IMR-90 (cell line): ENCODE measurements at regions not wholly inside any gene's neighbourhood (a gene's known extent, or its start where the extent isn't known, plus 50 kb on each side); places are given as distances from the start of the nearest gene placed in this dataset.
A peak's percentile ranks its signal among the peaks of the same experiment; 100 is the strongest.

Experiments
- ATAC-seq: fragments of 200-7000 bp; cut with Tn5 transposase; 2 replicates; pipeline ENCODE4 v1.9.1; 2020; ENCODE audit warnings: low read depth, mild to moderate bottlenecking, moderate library complexity
- BruUV-seq: library from RNA; stranded (reverse); fragments of 400-500 nt; replicated peaks from 2 replicates; lab custom pipeline; 2021; lab: Mats Ljungman, UMichigan
- CTCF ChIA-PET: fragments of 300-600 bp; formaldehyde crosslinking; extraction: SDS; loops from one replicate; lab custom pipeline; 2021; ENCODE audit warnings: antibody characterized with exemption; lab: Yijun Ruan, JAX
- POLR2A ChIA-PET: fragments of 300-600 bp; sonication (Branson Sonifier 250); formaldehyde crosslinking; loops from one replicate; lab custom pipeline; 2022; ENCODE audit warnings: antibody characterized with exemption; ENCODE audit not compliant: unreplicated experiment; lab: Charles Lee
- DNase-seq: peaks from one replicate; pipeline ENCODE4 v3.0.0; 2013
- H2AFZ ChIP-seq: replicated peaks from 2 replicates; pipeline ENCODE3; 2013; ENCODE audit warnings: low read length, mild to moderate bottlenecking; ENCODE audit not compliant: poor library complexity
- H2AK5ac ChIP-seq: 2 replicates; pipeline ENCODE4 v1.6.1; 2013; ENCODE audit warnings: low read depth, low read length, inconsistent platforms
- H2AK9ac ChIP-seq: replicated peaks from 2 replicates; pipeline ENCODE3; 2013; ENCODE audit warnings: mild to moderate bottlenecking, low read depth, low read length, moderate library complexity; ENCODE audit not compliant: poor library complexity
- H2BK120ac ChIP-seq: 2 replicates; pipeline ENCODE4 v1.6.1; 2013; ENCODE audit warnings: low read depth, low read length, inconsistent platforms
- H2BK15ac ChIP-seq: 3 replicates; pipeline ENCODE4 v1.6.1; 2013; ENCODE audit warnings: low read depth, low read length, inconsistent platforms
- H2BK20ac ChIP-seq: 2 replicates; pipeline ENCODE4 v1.6.1; 2013; ENCODE audit warnings: low read depth, mild to moderate bottlenecking, inconsistent platforms, low read length, moderate library complexity
- H2BK5ac ChIP-seq: 2 replicates; pipeline ENCODE4 v1.6.1; 2013; ENCODE audit warnings: mild to moderate bottlenecking, low read depth, low read length, inconsistent platforms; ENCODE audit not compliant: poor library complexity, severe bottlenecking
- H3K14ac ChIP-seq: replicated peaks from 2 replicates; pipeline ENCODE4 v1.6.1; 2013; ENCODE audit warnings: low read depth, low read length, inconsistent platforms
- H3K18ac ChIP-seq: 2 replicates; pipeline ENCODE4 v1.6.1; 2013; ENCODE audit warnings: low read depth, low read length, control low read depth
- H3K23ac ChIP-seq: 2 replicates; pipeline ENCODE4 v1.6.1; 2013; ENCODE audit warnings: low read depth, low read length, inconsistent platforms
- H3K27ac ChIP-seq: 2 replicates; pipeline ENCODE4 v1.5.1; 2013; ENCODE audit warnings: mild to moderate bottlenecking, control low read depth, low read length; ENCODE audit not compliant: insufficient read depth
- H3K27me3 ChIP-seq: 2 replicates; pipeline ENCODE4 v1.6.1; 2013; ENCODE audit warnings: low read length; ENCODE audit not compliant: control insufficient read depth, insufficient read depth
- H3K36me3 ChIP-seq: 2 replicates; pipeline ENCODE4 v1.6.1; 2013; ENCODE audit warnings: low read length, mixed read lengths; ENCODE audit not compliant: control insufficient read depth, insufficient read depth
- H3K4ac ChIP-seq: 2 replicates; pipeline ENCODE4 v1.6.1; 2013; ENCODE audit warnings: low read depth, low read length, inconsistent platforms
- H3K4me1 ChIP-seq: 2 replicates; pipeline ENCODE4 v1.6.1; 2013; ENCODE audit warnings: low read length, mixed read lengths; ENCODE audit not compliant: control insufficient read depth, insufficient read depth
- H3K4me2 ChIP-seq: 2 replicates; pipeline ENCODE4 v1.6.1; 2013; ENCODE audit warnings: low read depth, mild to moderate bottlenecking, control low read depth, low read length, moderate library complexity
- H3K4me3 ChIP-seq: 2 replicates; pipeline ENCODE4 v1.5.1; 2013; ENCODE audit warnings: low read depth, mild to moderate bottlenecking, control low read depth, low read length, moderate library complexity; ENCODE audit not compliant: insufficient read depth
- H3K56ac ChIP-seq: 2 replicates; pipeline ENCODE4 v1.6.1; 2013; ENCODE audit warnings: low read length, inconsistent platforms; ENCODE audit not compliant: insufficient read depth; ENCODE audit errors: extremely low read depth
- H3K79me1 ChIP-seq, 2 experiments: 2 replicates each; pipeline ENCODE4 v1.6.1; 2013; ENCODE audit warnings: low read length in 2 of 2, inconsistent platforms in 1 of 2, low read depth in 1 of 2
- H3K9ac ChIP-seq: 2 replicates; pipeline ENCODE4 v1.6.1; 2013; ENCODE audit warnings: low read depth, low read length, control low read depth
- H3K9me1 ChIP-seq: 2 replicates; pipeline ENCODE4 v1.6.1; 2013; ENCODE audit warnings: low read length, inconsistent platforms; ENCODE audit not compliant: insufficient read depth
- H3K9me3 ChIP-seq: 2 replicates; pipeline ENCODE4 v1.6.1; 2013; ENCODE audit warnings: low read length; ENCODE audit not compliant: control insufficient read depth, insufficient read depth
- H4K20me1 ChIP-seq: 2 replicates; pipeline ENCODE4 v1.6.1; 2013; ENCODE audit warnings: low read length, inconsistent platforms; ENCODE audit not compliant: insufficient read depth
- H4K5ac ChIP-seq: 2 replicates; pipeline ENCODE4 v1.6.1; 2013; ENCODE audit warnings: mild to moderate bottlenecking, low read depth, low read length, control low read depth
- H4K8ac ChIP-seq, 2 experiments: 2 replicates each; pipeline ENCODE4 v1.6.1; 2013; ENCODE audit warnings: low read depth in 2 of 2, low read length in 2 of 2, control low read depth in 1 of 2, inconsistent platforms in 1 of 2
- H4K91ac ChIP-seq: 2 replicates; pipeline ENCODE4 v1.6.1; 2013; ENCODE audit warnings: low read depth, low read length, inconsistent platforms; ENCODE audit not compliant: insufficient read depth
- CEBPB ChIP-seq: IDR thresholded peaks from 2 replicates; pipeline ENCODE4 v1.6.1; 2012; ENCODE audit warnings: low read depth, low read length, improper control_type of control experiment
- ELK1 ChIP-seq: fragments of 150-350 bp; IDR thresholded peaks from 2 replicates; pipeline ENCODE4 v1.6.1; 2016; ENCODE audit warnings: low read depth, mild to moderate bottlenecking, low read length, moderate library complexity, borderline replicate concordance
- FOS ChIP-seq: fragments of 150-350 bp; IDR thresholded peaks from 2 replicates; pipeline ENCODE4 v1.6.1; 2016; ENCODE audit warnings: low read depth, low read length
- MAFK ChIP-seq: IDR thresholded peaks from 2 replicates; pipeline ENCODE4 v1.6.1; 2012; ENCODE audit warnings: low read depth, low read length, improper control_type of control experiment
- MAZ ChIP-seq: IDR thresholded peaks from 2 replicates; pipeline ENCODE4 v1.6.1; 2012; ENCODE audit warnings: low read depth, mild to moderate bottlenecking, low read length, improper control_type of control experiment, moderate library complexity, borderline replicate concordance
- MXI1 ChIP-seq: IDR thresholded peaks from 2 replicates; pipeline ENCODE4 v1.6.1; 2012; ENCODE audit warnings: low read depth, mild to moderate bottlenecking, low read length, moderate library complexity, borderline replicate concordance
- NFE2L2 ChIP-seq: fragments of 150-350 bp; IDR thresholded peaks from 2 replicates; pipeline ENCODE4 v1.6.1; 2016; ENCODE audit warnings: low read depth, mild to moderate bottlenecking, low read length
- POLR2A ChIP-seq: IDR thresholded peaks from 2 replicates; pipeline ENCODE4 v1.6.1; 2012; ENCODE audit warnings: mild to moderate bottlenecking, low read depth, low read length
- RAD21 ChIP-seq: IDR thresholded peaks from 2 replicates; pipeline ENCODE4 v1.6.1; 2012; ENCODE audit warnings: low read length, improper control_type of control experiment
- RCOR1 ChIP-seq: IDR thresholded peaks from 2 replicates; pipeline ENCODE4 v1.6.1; 2012; ENCODE audit warnings: mild to moderate bottlenecking, low read length, improper control_type of control experiment; ENCODE audit not compliant: insufficient replicate concordance
- SMC3 ChIP-seq: fragments of 150-350 bp; IDR thresholded peaks from 2 replicates; pipeline ENCODE4 v1.6.1; 2016; ENCODE audit warnings: low read depth, mild to moderate bottlenecking, antibody characterized with exemption, low read length, moderate library complexity
- USF2 ChIP-seq: fragments of 150-350 bp; IDR thresholded peaks from 2 replicates; pipeline ENCODE4 v1.6.1; 2017; ENCODE audit warnings: mild to moderate bottlenecking, antibody characterized with exemption, low read length, low read depth
- WGBS, 2 experiments: methylation state at CpG; one replicate each; pipeline versions ENCODE4 v1.1.5 to v1.1.7; 2013; ENCODE audit warnings: missing lambda C conversion rate in 2 of 2; ENCODE audit not compliant: insufficient read length in 1 of 2; ENCODE audit errors: extremely low coverage in 2 of 2; 5-methylcytosine and 5-hydroxymethylcytosine counted together
- dilution Hi-C: fragments of 300-500 bp; cut with HindIII; formaldehyde crosslinking; loops from one replicate; pipeline ENCODE4 v1.14.3; 2018; ENCODE audit warnings: low sequenced_read_pairs; ENCODE audit not compliant: unreplicated experiment
- in situ Hi-C: fragments of 300-500 bp; cut with MboI; formaldehyde crosslinking; loops from 3 replicates; pipeline ENCODE4 v1.14.3; 2019; ENCODE audit warnings: low sequenced_read_pairs, inconsistent platforms, mixed read lengths
- intact Hi-C: fragments of 100-400 bp; cut with micrococcal nuclease; formaldehyde crosslinking; loops from 2 replicates; pipeline ENCODE4 v1.10.0; 2022

- Histone ChIP-seq H2AFZ (no peak overlapping the region), H2BK20ac (no peak overlapping the region), H3K9me3 (peaks cover 18% of the 10 kb centered on the region), H3K9ac (no peak overlapping the region), H2BK5ac (no peak overlapping the region), H4K8ac (no peak overlapping the region), H3K4ac (no peak overlapping the region), H2AK5ac (no peak overlapping the region), H3K27ac (no peak overlapping the region), H4K5ac (no peak overlapping the region), H3K27me3 (peaks cover 7% of the 10 kb centered on the region), H4K91ac (no peak overlapping the region), H3K36me3 (no peaks in the 10 kb centered on the region), H3K9me1 (no peaks in the 10 kb centered on the region), H3K79me1 (no peaks in the 10 kb centered on the region), H3K23ac (no peak overlapping the region), H2BK120ac (no peak overlapping the region), H3K14ac (no peak overlapping the region), H3K4me1 (no peaks in the 10 kb centered on the region), H3K4me2 (no peak overlapping the region), H4K20me1 (no peaks in the 10 kb centered on the region), H2AK9ac (no peak overlapping the region), H3K4me3 (no peak overlapping the region), H2BK15ac (no peak overlapping the region), H3K18ac (no peak overlapping the region), H3K56ac (no peak overlapping the region)
- no peak for ATAC-seq
- BruUV-seq: no TSS peak
- in situ Hi-C loops: loop anchor here (5.0 to 10.0 kb wide), 3 partner anchors 365 to 977 kb away; no protein-coding TSS in a partner anchor
- DNase-seq: peak; percentile 21
- ChIA-PET POLR2A (no interaction called here), CTCF (no interaction called here)
- TF ChIP-seq RCOR1: no peak
- TF ChIP-seq MAZ: no peak
- no peak for TF ChIP-seq USF2
- TF ChIP-seq SMC3: no peak
- no peak for TF ChIP-seq FOS
- no peak for TF ChIP-seq NFE2L2
- no peak for TF ChIP-seq RAD21
- no peak for TF ChIP-seq MAFK
- TF ChIP-seq ELK1: no peak
- TF ChIP-seq MXI1: no peak
- TF ChIP-seq POLR2A: no peak
- TF ChIP-seq CEBPB: no peak
- intact Hi-C loops: loop anchor here (5.0 kb wide), 1 partner anchor 150 kb away; no protein-coding TSS in a partner anchor
- 93% methylated on average over 2 of the region's 6 CpGs; no CpG with 5 or more reads in 1 of the 2 experiments for WGBS, 2 experiments
- dilution Hi-C loops: no loop called here
Measured at GRCh38 chr2:234137400-234138014, 87.0 kb downstream of the SPP2 start.
